K562 (cell line): ENCODE measurements at regions not wholly inside any gene's neighbourhood (a gene's known extent, or its start where the extent isn't known, plus 50 kb on each side); places are given as distances from the start of the nearest gene placed in this dataset.

Experiments used
- ATAC-seq: fragments of 200-7000 bp; cut with Tn5 transposase; 3 replicates; pipeline ENCODE4 v1.9.1; 2020; ENCODE audit warnings: moderate library complexity
- BruUV-seq: library from RNA; stranded (reverse); fragments of 400-500 nt; replicated peaks from 2 replicates; lab custom pipeline; 2021; lab: Mats Ljungman, UMichigan
- CTCF ChIA-PET: fragments of 300-600 bp; formaldehyde crosslinking; extraction: SDS; loops from one replicate; lab custom pipeline; 2021; ENCODE audit warnings: low intra/inter-chr PET ratio; lab: Yijun Ruan, JAX
- POLR2A ChIA-PET: fragments of 300-600, 350-650 bp; sonication (Branson Sonifier 250); formaldehyde crosslinking; extraction: SDS; loops from one replicate; lab custom pipeline; 2021; ENCODE audit warnings: antibody characterized with exemption, inconsistent platforms; lab: Yijun Ruan, JAX
- DNase-seq, 4 experiments: peaks; one replicate each; pipeline versions ENCODE4 v3.0.0 to v3.0.0-alpha.2; 2011 to 2018; ENCODE audit warnings: low spot score in 3 of 4, mixed read lengths in 3 of 4; ENCODE audit errors: extremely low read depth in 1 of 4
- FAIRE-seq: peaks from 2 replicates; lab custom pipeline; 2011; peaks lifted over from hg19 to GRCh38; lab: Jason Lieb, UNC
- H2AFZ ChIP-seq: 2 replicates; pipeline ENCODE4 v1.6.0; 2011; ENCODE audit warnings: low read depth, low read length, control low read depth, inconsistent platforms
- H3K27ac ChIP-seq: fragments of 200-600 bp; 3 replicates; pipeline ENCODE4 v1.8.0; 2011; ENCODE audit warnings: low read depth, mild to moderate bottlenecking, control low read depth, inconsistent platforms, low read length, moderate library complexity, mixed read lengths; ENCODE audit errors: extremely low read depth
- H3K27me3 ChIP-seq, 2 experiments: fragments of 300-600 bp in 1 of 2; 2 replicates in 1 of 2; 3 replicates in 1 of 2; pipeline versions ENCODE4 v1.6.0 to v1.8.0; 2011; ENCODE audit warnings: inconsistent platforms in 2 of 2, low read length in 2 of 2, mild to moderate bottlenecking in 1 of 2, mixed read lengths in 1 of 2, moderate library complexity in 1 of 2; ENCODE audit not compliant: control insufficient read depth in 2 of 2, insufficient read depth in 2 of 2
- H3K36me3 ChIP-seq: fragments of 300-600 bp; 3 replicates; pipeline ENCODE4 v1.8.0; 2011; ENCODE audit warnings: mild to moderate bottlenecking, low read length, inconsistent platforms; ENCODE audit not compliant: control insufficient read depth, insufficient read depth
- H3K4me1 ChIP-seq, 2 experiments: fragments of 200-600 bp in 1 of 2; replicated peaks in 1 of 2; 2 replicates in 1 of 2; 3 replicates in 1 of 2; pipeline versions ENCODE4 v1.5.1 to v1.8.0; 2011; ENCODE audit warnings: inconsistent platforms in 2 of 2, low read length in 2 of 2, mild to moderate bottlenecking in 1 of 2, mixed read lengths in 1 of 2, moderate library complexity in 1 of 2; ENCODE audit not compliant: control insufficient read depth in 2 of 2, insufficient read depth in 2 of 2
- H3K4me2 ChIP-seq: 2 replicates; pipeline ENCODE4 v1.6.1; 2011; ENCODE audit warnings: low read length, control low read depth, inconsistent platforms, mixed read lengths; ENCODE audit not compliant: insufficient read depth
- H3K4me3 ChIP-seq: fragments of 200-600 bp; sonication (generic), shearing (Covaris generic); 2 replicates; pipeline ENCODE4 v1.5.1; 2016; ENCODE audit warnings: control low read depth, inconsistent platforms
- H3K79me2 ChIP-seq: fragments of 200-600 bp; 3 replicates; pipeline ENCODE4 v1.8.0; 2011; ENCODE audit warnings: low read length, inconsistent platforms; ENCODE audit not compliant: control insufficient read depth, insufficient read depth
- H3K9ac ChIP-seq, 2 experiments: 2 replicates each; pipeline versions ENCODE4 v1.6.0 to v1.6.1; 2011; ENCODE audit warnings: low read depth in 2 of 2, low read length in 2 of 2, control low read depth in 1 of 2, inconsistent platforms in 1 of 2, mild to moderate bottlenecking in 1 of 2, mixed read lengths in 1 of 2; ENCODE audit not compliant: insufficient read depth in 1 of 2
- H3K9me1 ChIP-seq: one replicate; pipeline ENCODE4 v1.6.0; 2011; ENCODE audit warnings: inconsistent platforms, mild to moderate bottlenecking, low read length, moderate library complexity; ENCODE audit not compliant: control insufficient read depth, insufficient read depth
- H3K9me3 ChIP-seq: replicated peaks from 2 replicates; pipeline ENCODE4 v1.5.1; 2011; ENCODE audit warnings: low read depth, low read length, inconsistent platforms; ENCODE audit not compliant: control insufficient read depth, insufficient read depth
- H4K20me1 ChIP-seq: replicated peaks from 2 replicates; pipeline ENCODE4 v1.6.1; 2011; ENCODE audit warnings: low read length, inconsistent platforms, mixed read lengths; ENCODE audit not compliant: control insufficient read depth, insufficient read depth
- CEBPB ChIP-seq: fragments of 450-650 bp; IDR thresholded peaks from 2 replicates; pipeline ENCODE4 v1.6.1; 2016; ENCODE audit warnings: missing genetic modification characterization, missing compliant biosample characterization
- HLTF ChIP-seq: fragments of 450-650 bp; IDR thresholded peaks from 2 replicates; pipeline ENCODE4 v1.6.1; 2016
- HMBOX1 ChIP-seq: sonication (generic); IDR thresholded peaks from 2 replicates; pipeline ENCODE4 v1.6.1; 2016
- IRF1 ChIP-seq: sonication (generic); formaldehyde crosslinking; IDR thresholded peaks from 2 replicates; pipeline ENCODE4 v1.8.0; 2022; ENCODE audit warnings: missing genetic modification reagents, mild to moderate bottlenecking, borderline replicate concordance
- MECOM ChIP-seq: fragments of 250-450 bp; sonication (Bioruptor Pico); IDR thresholded peaks from 2 replicates; pipeline ENCODE4 v1.8.0; 2022; ENCODE audit warnings: inconsistent platforms
- MTF1 ChIP-seq: fragments of 250-450 bp; sonication (Bioruptor Pico); IDR thresholded peaks from 2 replicates; pipeline ENCODE4 v1.9.0; 2021; ENCODE audit warnings: moderate library complexity, mild to moderate bottlenecking, inconsistent platforms, borderline replicate concordance
- PHF21A ChIP-seq: fragments of 450-650 bp; IDR thresholded peaks from 2 replicates; pipeline ENCODE4 v1.6.1; 2017; ENCODE audit warnings: low read depth, borderline replicate concordance
- PTTG1 ChIP-seq: fragments of 450-650 bp; IDR thresholded peaks from 2 replicates; pipeline ENCODE4 v1.6.1; 2016; ENCODE audit warnings: low read depth, mild to moderate bottlenecking, missing genetic modification characterization, missing compliant biosample characterization
- RBFOX2 ChIP-seq: fragments of 200-400 bp; formaldehyde crosslinking; IDR thresholded peaks from 2 replicates; pipeline ENCODE4 v1.6.1; 2017; ENCODE audit warnings: low read depth, mild to moderate bottlenecking, low read length, moderate library complexity
- RFX5 ChIP-seq: IDR thresholded peaks from 2 replicates; pipeline ENCODE4 v1.6.1; 2011; ENCODE audit warnings: low read depth, mild to moderate bottlenecking, improper control_type of control experiment, low read length
- SAFB2 ChIP-seq: fragments of 200-400 bp; formaldehyde crosslinking; IDR thresholded peaks from 2 replicates; pipeline ENCODE4 v1.6.1; 2018; ENCODE audit warnings: borderline replicate concordance, low read length, low read depth, moderate library complexity; ENCODE audit not compliant: severe bottlenecking
- SMAD4 ChIP-seq: fragments of 250-450 bp; sonication (Bioruptor Pico); conservative IDR thresholded peaks from 2 replicates; pipeline ENCODE4 v1.8.0; 2021; ENCODE audit warnings: inconsistent platforms, mild to moderate bottlenecking, moderate library complexity
- WHSC1 ChIP-seq: IDR thresholded peaks from one replicate; pipeline ENCODE4 v1.6.1; 2012; ENCODE audit warnings: low read length, control low read depth, inconsistent platforms
- ZNF639 ChIP-seq, 2 experiments: fragments of 200-800 bp in 1 of 2; sonication (Bioruptor generic) in 1 of 2; sonication (generic) in 1 of 2; formaldehyde crosslinking in 1 of 2; IDR thresholded peaks in 1 of 2; conservative IDR thresholded peaks in 1 of 2; 2 replicates each; pipeline versions ENCODE4 v1.5.0 to v1.6.1; 2016 to 2020; ENCODE audit warnings: missing compliant biosample characterization in 1 of 2, missing genetic modification characterization in 1 of 2, missing genetic modification reagents in 1 of 2
- ZNF75A ChIP-seq: fragments of 450-650 bp; formaldehyde crosslinking; IDR thresholded peaks from 2 replicates; pipeline ENCODE4 v1.4.0; 2020; ENCODE audit warnings: mild to moderate bottlenecking
- WGBS: fragments of 100-300 bp; shearing (Covaris generic); methylation state at CpG from one replicate; pipeline ENCODE4 v1.1.6; 2016; ENCODE audit warnings: low coverage, mixed read lengths; ENCODE audit not compliant: insufficient coverage; ENCODE audit errors: missing lambda C conversion rate; 5-methylcytosine and 5-hydroxymethylcytosine counted together
- in situ Hi-C: fragments of 300-500 bp; cut with MboI; formaldehyde crosslinking; loops from 4 replicates; pipeline ENCODE4 v1.15.0; 2018; ENCODE audit warnings: inconsistent platforms, mixed read lengths
- intact Hi-C: fragments of 100-400 bp; cut with micrococcal nuclease; formaldehyde crosslinking; loops from 2 replicates; pipeline ENCODE4 v1.14.2; 2022

GRCh38 chr13:59358014-59358413, 805.7 kb downstream of the DIAPH3 start:
- Histone ChIP-seq H3K79me2 (no peaks in the 10 kb centered on the region), H4K20me1 (no peaks in the 10 kb centered on the region), H3K9ac (no peak overlapping the region), H3K4me1 (no peaks in the 10 kb centered on the region; a peak in 1 of 5 replicates), H3K4me2 (no peak overlapping the region), H3K27ac (no peak overlapping the region), H3K9me3 (no peaks in the 10 kb centered on the region), H3K4me3 (no peak overlapping the region), H2AFZ (no peak overlapping the region), H3K27me3 (no peaks in the 10 kb centered on the region), H3K36me3 (no peaks in the 10 kb centered on the region), H3K9me1 (no peaks in the 10 kb centered on the region)
- in situ Hi-C loops: no loop called here
- FAIRE-seq (no peak), DNase-seq (no peak), ATAC-seq (no peak)
- BruUV-seq: no TSS peak
- TF ChIP-seq IRF1 (CRISPR knock-in tag): no peak
- WGBS: 2% methylated on average over 6 of the region's 6 CpGs
- intact Hi-C loops: no loop called here
- POLR2A ChIA-PET: interaction anchor here (0.6 kb wide), 1 partner anchor 931 kb away, joined by 4 read pairs; no protein-coding TSS in a partner anchor
- CTCF ChIA-PET: no interaction called here

GRCh38 chr13:59360108-59360507, 803.6 kb downstream of the DIAPH3 start:
- no peak for DNase-seq
- no peak for TF ChIP-seq MTF1
- no peak for TF ChIP-seq HLTF
- no peak for TF ChIP-seq CEBPB
- no peak for TF ChIP-seq WHSC1
- no peak for TF ChIP-seq RBFOX2
- no peak for TF ChIP-seq ZNF75A
- no peak for TF ChIP-seq SAFB2
- TF ChIP-seq SMAD4 (CRISPR knock-in tag): no peak
- no peak for TF ChIP-seq MECOM (CRISPR knock-in tag)
- TF ChIP-seq PTTG1 (tag): no peak
- no peak for TF ChIP-seq HMBOX1
- TF ChIP-seq ZNF639 (CRISPR knock-in tag; conservative IDR thresholded peaks at IDR 0.05 in 1 of 2, IDR thresholded peaks at IDR 0.05 in 1 of 2): no peak
- no peak for TF ChIP-seq RFX5
- no peak for TF ChIP-seq PHF21A

More at GRCh38 chr13:59360108-59360507, 803.6 kb downstream of the DIAPH3 start:
- Histone ChIP-seq H3K36me3 (no peaks in the 10 kb centered on the region), H3K4me2 (no peak overlapping the region), H3K9ac (no peak overlapping the region), H3K4me1 (no peaks in the 10 kb centered on the region; a peak in 1 of 5 replicates), H3K27ac (no peak overlapping the region), H3K9me1 (no peaks in the 10 kb centered on the region), H3K79me2 (no peaks in the 10 kb centered on the region), H2AFZ (no peak overlapping the region), H3K9me3 (no peaks in the 10 kb centered on the region), H3K4me3 (no peak overlapping the region), H3K27me3 (no peaks in the 10 kb centered on the region), H4K20me1 (no peaks in the 10 kb centered on the region)
- no peak for ATAC-seq
- BruUV-seq: no TSS peak
- in situ Hi-C loops (no loop called here), intact Hi-C loops (no loop called here)
- ChIA-PET POLR2A (interaction anchor here (1.2 kb wide), 1 partner anchor 15 kb away, joined by 3 read pairs; no protein-coding TSS in a partner anchor), CTCF (no interaction called here)
- no peak for FAIRE-seq
